ENCODE measurements at regions not wholly inside any gene's neighbourhood (a gene's known extent, or its start where the extent isn't known, plus 50 kb on each side); places are given as distances from the start of the nearest gene placed in this dataset.

DNA sequence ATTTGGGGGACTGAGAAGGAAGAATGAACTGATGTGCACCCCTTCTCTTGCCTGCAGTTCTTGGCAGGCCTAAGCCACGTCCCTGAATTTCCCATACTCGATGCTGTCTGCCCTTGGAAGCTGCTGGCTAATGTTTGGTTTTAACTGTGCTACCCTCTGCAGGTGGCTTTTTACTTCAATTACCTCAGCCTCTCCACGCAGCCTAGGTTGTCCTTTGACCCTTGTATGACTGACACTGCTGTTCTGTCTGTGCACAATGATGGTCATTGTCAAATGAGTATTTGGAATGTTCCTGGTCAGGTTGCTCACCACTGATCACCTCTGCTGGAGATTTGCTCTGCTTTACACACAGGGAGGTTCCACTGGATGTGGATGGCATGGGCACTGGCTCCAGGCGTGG is 137.1 kb downstream of the ZNF518B start:
- no peaks in the 10 kb centered on the region for H4K20me1 ChIP-seq (replicated peaks; ENCODE audit: insufficient read depth)
- no peaks in the 10 kb centered on the region; the same call in 2 of the 3 replicates for H3K9me3 Mint-ChIP-seq
- no peaks in the 10 kb centered on the region for H3K36me3 Mint-ChIP-seq (ENCODE audit: low read depth)
- H3K4me1 ChIP-seq (ENCODE audit: insufficient read depth), result no peaks in the 10 kb centered on the region
- no peak overlapping the region for H3K27ac Mint-ChIP-seq
- H3K4me1 Mint-ChIP-seq, result no peaks in the 10 kb centered on the region
- H3K4me2 ChIP-seq, result no peak overlapping the region
- no peaks in the 10 kb centered on the region for H3K36me3 ChIP-seq (ENCODE audit: insufficient read depth)
- no peaks in the 10 kb centered on the region for H3F3A ChIP-seq (replicated peaks; ENCODE audit: low read depth)
- no peak overlapping the region for H3K27ac ChIP-seq (ENCODE audit: low read depth)
- ATAC-seq, result no peak
- no peaks in the 10 kb centered on the region for H3K79me2 ChIP-seq (replicated peaks; ENCODE audit: insufficient read depth)
- H3K9me2 ChIP-seq (ENCODE audit: insufficient read depth), result peaks cover 11% of the 10 kb centered on the region; the same call in 1 of the 2 replicates
- H2AFZ ChIP-seq, result no peak overlapping the region
- no peak overlapping the region for H3K4me3 ChIP-seq
- H3K27me3 Mint-ChIP-seq (ENCODE audit: insufficient read depth, low read depth, poor library complexity), result no peaks in the 10 kb centered on the region
- TF ChIP-seq EZH2phosphoT487 (IDR thresholded peaks at IDR 0.05; ENCODE audit: unreplicated experiment) (no peak), CREB1 (CRISPR knock-in tag; IDR thresholded peaks at IDR 0.05; ENCODE audit: low read depth) (no peak), JUNB (IDR thresholded peaks at IDR 0.05; ENCODE audit: unreplicated experiment) (no peak), NANOG (IDR thresholded peaks at IDR 0.05; ENCODE audit: borderline replicate concordance) (no peak), ZNF114 (CRISPR knock-in tag; IDR thresholded peaks at IDR 0.05) (no peak), EZH2 (IDR thresholded peaks at IDR 0.05; ENCODE audit: low read depth, unreplicated experiment) (no peak)
- H3K4me3 Mint-ChIP-seq, result no peak overlapping the region
- DNase-seq (ENCODE audit: low spot score), result no peak
- H3K27me3 ChIP-seq (ENCODE audit: insufficient read depth), result no peaks in the 10 kb centered on the region

DNA sequence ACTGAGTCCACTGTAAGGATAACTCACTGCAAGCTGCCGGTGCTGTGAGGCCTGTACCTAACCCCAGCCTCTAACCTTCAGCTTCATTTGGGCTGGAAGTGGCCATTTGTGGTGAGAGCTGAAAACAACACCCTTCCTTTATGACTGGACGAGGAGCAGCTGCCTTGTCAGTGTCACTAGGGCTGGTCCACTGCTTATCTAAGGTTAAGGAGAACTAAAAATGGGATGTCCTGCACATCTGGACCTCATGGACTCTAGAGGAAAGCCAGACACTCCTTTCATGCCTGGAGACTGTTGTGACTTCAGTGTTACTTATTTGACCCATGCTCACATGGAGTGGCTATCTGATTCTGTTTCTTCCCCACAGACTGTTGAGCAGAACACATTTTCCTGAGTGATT is 139.9 kb downstream of the ZNF518B start:
- TF ChIP-seq EZH2phosphoT487 (IDR thresholded peaks at IDR 0.05; ENCODE audit: unreplicated experiment) (no peak), JUNB (IDR thresholded peaks at IDR 0.05; ENCODE audit: unreplicated experiment) (no peak), STAT1 (IDR thresholded peaks at IDR 0.05; ENCODE audit: unreplicated experiment) (no peak), ZNF331 (CRISPR knock-in tag; IDR thresholded peaks at IDR 0.05; ENCODE audit: low read depth) (no peak), ZNF114 (CRISPR knock-in tag; IDR thresholded peaks at IDR 0.05) (no peak), POLR2AphosphoS5 (IDR thresholded peaks at IDR 0.05; ENCODE audit: low read depth) (no peak)
- TF ChIP-seq, protein P1, sequence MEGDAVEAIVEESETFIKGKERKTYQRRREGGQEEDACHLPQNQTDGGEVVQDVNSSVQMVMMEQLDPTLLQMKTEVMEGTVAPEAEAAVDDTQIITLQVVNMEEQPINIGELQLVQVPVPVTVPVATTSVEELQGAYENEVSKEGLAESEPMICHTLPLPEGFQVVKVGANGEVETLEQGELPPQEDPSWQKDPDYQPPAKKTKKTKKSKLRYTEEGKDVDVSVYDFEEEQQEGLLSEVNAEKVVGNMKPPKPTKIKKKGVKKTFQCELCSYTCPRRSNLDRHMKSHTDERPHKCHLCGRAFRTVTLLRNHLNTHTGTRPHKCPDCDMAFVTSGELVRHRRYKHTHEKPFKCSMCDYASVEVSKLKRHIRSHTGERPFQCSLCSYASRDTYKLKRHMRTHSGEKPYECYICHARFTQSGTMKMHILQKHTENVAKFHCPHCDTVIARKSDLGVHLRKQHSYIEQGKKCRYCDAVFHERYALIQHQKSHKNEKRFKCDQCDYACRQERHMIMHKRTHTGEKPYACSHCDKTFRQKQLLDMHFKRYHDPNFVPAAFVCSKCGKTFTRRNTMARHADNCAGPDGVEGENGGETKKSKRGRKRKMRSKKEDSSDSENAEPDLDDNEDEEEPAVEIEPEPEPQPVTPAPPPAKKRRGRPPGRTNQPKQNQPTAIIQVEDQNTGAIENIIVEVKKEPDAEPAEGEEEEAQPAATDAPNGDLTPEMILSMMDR (conservative IDR thresholded peaks at IDR 0.05; ENCODE audit: low read depth in 2 of 2), result no peak
- TF ChIP-seq, protein P2, sequence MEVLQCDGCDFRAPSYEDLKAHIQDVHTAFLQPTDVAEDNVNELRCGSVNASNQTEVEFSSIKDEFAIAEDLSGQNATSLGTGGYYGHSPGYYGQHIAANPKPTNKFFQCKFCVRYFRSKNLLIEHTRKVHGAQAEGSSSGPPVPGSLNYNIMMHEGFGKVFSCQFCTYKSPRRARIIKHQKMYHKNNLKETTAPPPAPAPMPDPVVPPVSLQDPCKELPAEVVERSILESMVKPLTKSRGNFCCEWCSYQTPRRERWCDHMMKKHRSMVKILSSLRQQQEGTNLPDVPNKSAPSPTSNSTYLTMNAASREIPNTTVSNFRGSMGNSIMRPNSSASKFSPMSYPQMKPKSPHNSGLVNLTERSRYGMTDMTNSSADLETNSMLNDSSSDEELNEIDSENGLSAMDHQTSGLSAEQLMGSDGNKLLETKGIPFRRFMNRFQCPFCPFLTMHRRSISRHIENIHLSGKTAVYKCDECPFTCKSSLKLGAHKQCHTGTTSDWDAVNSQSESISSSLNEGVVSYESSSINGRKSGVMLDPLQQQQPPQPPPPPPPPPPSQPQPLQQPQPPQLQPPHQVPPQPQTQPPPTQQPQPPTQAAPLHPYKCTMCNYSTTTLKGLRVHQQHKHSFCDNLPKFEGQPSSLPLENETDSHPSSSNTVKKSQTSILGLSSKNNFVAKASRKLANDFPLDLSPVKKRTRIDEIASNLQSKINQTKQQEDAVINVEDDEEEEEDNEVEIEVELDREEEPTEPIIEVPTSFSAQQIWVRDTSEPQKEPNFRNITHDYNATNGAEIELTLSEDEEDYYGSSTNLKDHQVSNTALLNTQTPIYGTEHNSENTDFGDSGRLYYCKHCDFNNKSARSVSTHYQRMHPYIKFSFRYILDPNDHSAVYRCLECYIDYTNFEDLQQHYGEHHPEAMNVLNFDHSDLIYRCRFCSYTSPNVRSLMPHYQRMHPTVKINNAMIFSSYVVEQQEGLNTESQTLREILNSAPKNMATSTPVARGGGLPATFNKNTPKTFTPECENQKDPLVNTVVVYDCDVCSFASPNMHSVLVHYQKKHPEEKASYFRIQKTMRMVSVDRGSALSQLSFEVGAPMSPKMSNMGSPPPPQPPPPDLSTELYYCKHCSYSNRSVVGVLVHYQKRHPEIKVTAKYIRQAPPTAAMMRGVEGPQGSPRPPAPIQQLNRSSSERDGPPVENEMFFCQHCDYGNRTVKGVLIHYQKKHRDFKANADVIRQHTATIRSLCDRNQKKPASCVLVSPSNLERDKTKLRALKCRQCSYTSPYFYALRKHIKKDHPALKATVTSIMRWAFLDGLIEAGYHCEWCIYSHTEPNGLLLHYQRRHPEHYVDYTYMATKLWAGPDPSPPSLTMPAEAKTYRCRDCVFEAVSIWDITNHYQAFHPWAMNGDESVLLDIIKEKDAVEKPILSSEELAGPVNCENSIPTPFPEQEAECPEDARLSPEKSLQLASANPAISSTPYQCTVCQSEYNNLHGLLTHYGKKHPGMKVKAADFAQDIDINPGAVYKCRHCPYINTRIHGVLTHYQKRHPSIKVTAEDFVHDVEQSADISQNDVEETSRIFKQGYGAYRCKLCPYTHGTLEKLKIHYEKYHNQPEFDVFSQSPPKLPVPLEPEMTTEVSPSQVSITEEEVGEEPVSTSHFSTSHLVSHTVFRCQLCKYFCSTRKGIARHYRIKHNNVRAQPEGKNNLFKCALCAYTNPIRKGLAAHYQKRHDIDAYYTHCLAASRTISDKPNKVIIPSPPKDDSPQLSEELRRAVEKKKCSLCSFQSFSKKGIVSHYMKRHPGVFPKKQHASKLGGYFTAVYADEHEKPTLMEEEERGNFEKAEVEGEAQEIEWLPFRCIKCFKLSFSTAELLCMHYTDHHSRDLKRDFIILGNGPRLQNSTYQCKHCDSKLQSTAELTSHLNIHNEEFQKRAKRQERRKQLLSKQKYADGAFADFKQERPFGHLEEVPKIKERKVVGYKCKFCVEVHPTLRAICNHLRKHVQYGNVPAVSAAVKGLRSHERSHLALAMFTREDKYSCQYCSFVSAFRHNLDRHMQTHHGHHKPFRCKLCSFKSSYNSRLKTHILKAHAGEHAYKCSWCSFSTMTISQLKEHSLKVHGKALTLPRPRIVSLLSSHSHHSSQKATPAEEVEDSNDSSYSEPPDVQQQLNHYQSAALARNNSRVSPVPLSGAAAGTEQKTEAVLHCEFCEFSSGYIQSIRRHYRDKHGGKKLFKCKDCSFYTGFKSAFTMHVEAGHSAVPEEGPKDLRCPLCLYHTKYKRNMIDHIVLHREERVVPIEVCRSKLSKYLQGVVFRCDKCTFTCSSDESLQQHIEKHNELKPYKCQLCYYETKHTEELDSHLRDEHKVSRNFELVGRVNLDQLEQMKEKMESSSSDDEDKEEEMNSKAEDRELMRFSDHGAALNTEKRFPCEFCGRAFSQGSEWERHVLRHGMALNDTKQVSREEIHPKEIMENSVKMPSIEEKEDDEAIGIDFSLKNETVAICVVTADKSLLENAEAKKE (CRISPR knock-in tag; IDR thresholded peaks at IDR 0.05), result no peak
- H3K9me3 Mint-ChIP-seq, result no peaks in the 10 kb centered on the region
- no peak overlapping the region for H3K27ac Mint-ChIP-seq

More for the DNA sequence above, 139.9 kb downstream of the ZNF518B start:
- no peak overlapping the region for H3K4me3 ChIP-seq
- DNase-seq (ENCODE audit: low spot score), result no peak
- H3K27me3 Mint-ChIP-seq (ENCODE audit: insufficient read depth, low read depth, poor library complexity), result peaks cover 1% of the 10 kb centered on the region
- H3K9me2 ChIP-seq (ENCODE audit: insufficient read depth), result peaks cover 19% of the 10 kb centered on the region; the same call in 1 of the 2 replicates
- H3F3A ChIP-seq (replicated peaks; ENCODE audit: low read depth), result no peaks in the 10 kb centered on the region
- H3K36me3 ChIP-seq (ENCODE audit: insufficient read depth), result no peaks in the 10 kb centered on the region
- no peaks in the 10 kb centered on the region for H3K4me1 Mint-ChIP-seq
- no peak overlapping the region for H3K4me2 ChIP-seq
- H3K4me3 Mint-ChIP-seq, result no peak overlapping the region
- H3K27ac ChIP-seq (ENCODE audit: low read depth), result no peak overlapping the region
- H3K79me2 ChIP-seq (replicated peaks; ENCODE audit: insufficient read depth), result no peaks in the 10 kb centered on the region
- H2AFZ ChIP-seq, result no peak overlapping the region
- H3K36me3 Mint-ChIP-seq (ENCODE audit: low read depth), result no peaks in the 10 kb centered on the region
- H3K27me3 ChIP-seq (ENCODE audit: insufficient read depth), result no peaks in the 10 kb centered on the region
- ATAC-seq, result no peak
- no peaks in the 10 kb centered on the region for H3K4me1 ChIP-seq (ENCODE audit: insufficient read depth)
- H4K20me1 ChIP-seq (replicated peaks; ENCODE audit: insufficient read depth), result no peaks in the 10 kb centered on the region

Measured in GM23338 (cell line).